ENCODE measurements at regions not wholly inside any gene's neighbourhood (a gene's known extent, or its start where the extent isn't known, plus 50 kb on each side); places are given as distances from the start of the nearest gene placed in this dataset.

GRCh38 chr6:98635191-98635590, 199.2 kb upstream of the POU3F2 start:
- WGBS = 79% methylated on average over 2 of the region's 2 CpGs
- intact Hi-C loops (cut with DNase I) = no loop called here
- ATAC-seq = no peak

GRCh38 chr6:98636941-98637340, 197.4 kb upstream of the POU3F2 start:
- no peak for ATAC-seq
- 3% methylated on average over 1 of the region's 1 CpG for WGBS
- intact Hi-C loops (cut with DNase I) = no loop called here

More at GRCh38 chr6:98635191-98635590, 199.2 kb upstream of the POU3F2 start:
- H3K4me1 ChIP-seq (ENCODE audit: control insufficient read depth, insufficient read depth, low read length) = no peaks in the 10 kb centered on the region
- H3K27me3 ChIP-seq (ENCODE audit: control insufficient read depth, insufficient read depth) = no peaks in the 10 kb centered on the region
- DNase-seq = no peak
- no peak overlapping the region for H3K4me3 ChIP-seq (ENCODE audit: low read length)
- no peaks in the 10 kb centered on the region for H3K9me3 ChIP-seq (ENCODE audit: control insufficient read depth, low read length)
- H3K27ac ChIP-seq (ENCODE audit: low read length) = no peak overlapping the region

GRCh38 chr6:98639089-98639635, 195.2 kb upstream of the POU3F2 start:
- intact Hi-C loops (cut with DNase I) = no loop called here
- Histone ChIP-seq H3K27me3 (ENCODE audit: control insufficient read depth, insufficient read depth) (no peaks in the 10 kb centered on the region), H3K4me1 (ENCODE audit: control insufficient read depth, insufficient read depth, low read length) (no peaks in the 10 kb centered on the region), H3K27ac (ENCODE audit: low read length) (no peak overlapping the region), H3K4me3 (ENCODE audit: low read length) (no peak overlapping the region), H3K9me3 (ENCODE audit: control insufficient read depth, low read length) (no peaks in the 10 kb centered on the region)
- DNase-seq (no peak), ATAC-seq (no peak)
- 81% methylated on average over 5 of the region's 5 CpGs for WGBS

More at GRCh38 chr6:98636941-98637340, 197.4 kb upstream of the POU3F2 start:
- DNase-seq = no peak
- no peaks in the 10 kb centered on the region for H3K4me1 ChIP-seq (ENCODE audit: control insufficient read depth, insufficient read depth, low read length)
- no peak overlapping the region for H3K4me3 ChIP-seq (ENCODE audit: low read length)
- no peak overlapping the region for H3K27ac ChIP-seq (ENCODE audit: low read length)
- no peaks in the 10 kb centered on the region for H3K9me3 ChIP-seq (ENCODE audit: control insufficient read depth, low read length)
- H3K27me3 ChIP-seq (ENCODE audit: control insufficient read depth, insufficient read depth) = no peaks in the 10 kb centered on the region

- no peak overlapping the region for H3K27ac ChIP-seq (ENCODE audit: low read length)
- WGBS = 80% methylated on average over 5 of the region's 5 CpGs
- H3K4me1 ChIP-seq (ENCODE audit: control insufficient read depth, insufficient read depth, low read length) = no peaks in the 10 kb centered on the region
- intact Hi-C loops (cut with DNase I) = no loop called here
- ATAC-seq = no peak
- H3K27me3 ChIP-seq (ENCODE audit: control insufficient read depth, insufficient read depth) = no peaks in the 10 kb centered on the region
- no peak for DNase-seq
- no peak overlapping the region for H3K4me3 ChIP-seq (ENCODE audit: low read length)
- H3K9me3 ChIP-seq (ENCODE audit: control insufficient read depth, low read length) = no peaks in the 10 kb centered on the region
These were observed 194.0 kb upstream of the POU3F2 start for GRCh38 chr6:98640366-98640765.

- H3K27ac ChIP-seq (ENCODE audit: low read length) = no peak overlapping the region
- intact Hi-C loops (cut with DNase I) = no loop called here
- no peak overlapping the region for H3K4me3 ChIP-seq (ENCODE audit: low read length)
- DNase-seq = no peak
- no peaks in the 10 kb centered on the region for H3K4me1 ChIP-seq (ENCODE audit: control insufficient read depth, insufficient read depth, low read length)
- no peaks in the 10 kb centered on the region for H3K9me3 ChIP-seq (ENCODE audit: control insufficient read depth, low read length)
- 32% methylated on average over 5 of the region's 5 CpGs for WGBS
- no peak for ATAC-seq
- H3K27me3 ChIP-seq (ENCODE audit: control insufficient read depth, insufficient read depth) = no peaks in the 10 kb centered on the region
These were observed 192.2 kb upstream of the POU3F2 start for GRCh38 chr6:98641949-98642719.

- intact Hi-C loops (cut with DNase I) = no loop called here
- no peaks in the 10 kb centered on the region for H3K4me1 ChIP-seq (ENCODE audit: control insufficient read depth, insufficient read depth, low read length)
- no peaks in the 10 kb centered on the region for H3K27me3 ChIP-seq (ENCODE audit: control insufficient read depth, insufficient read depth)
- H3K4me3 ChIP-seq (ENCODE audit: low read length) = no peak overlapping the region
- 64% methylated on average over 5 of the region's 5 CpGs for WGBS
- ATAC-seq = no peak
- no peaks in the 10 kb centered on the region for H3K9me3 ChIP-seq (ENCODE audit: control insufficient read depth, low read length)
- no peak for DNase-seq
- H3K27ac ChIP-seq (ENCODE audit: low read length) = no peak overlapping the region
These were observed 190.3 kb upstream of the POU3F2 start for GRCh38 chr6:98644063-98644462.

- intact Hi-C loops (cut with DNase I) = no loop called here
- Histone ChIP-seq H3K9me3 (ENCODE audit: control insufficient read depth, low read length) (no peaks in the 10 kb centered on the region), H3K27me3 (ENCODE audit: control insufficient read depth, insufficient read depth) (no peaks in the 10 kb centered on the region), H3K4me3 (ENCODE audit: low read length) (no peak overlapping the region), H3K4me1 (ENCODE audit: control insufficient read depth, insufficient read depth, low read length) (no peaks in the 10 kb centered on the region), H3K27ac (ENCODE audit: low read length) (no peak overlapping the region)
- 75% methylated on average over 7 of the region's 7 CpGs for WGBS
- DNase-seq (no peak), ATAC-seq (no peak)
These were observed 186.0 kb upstream of the POU3F2 start for GRCh38 chr6:98648211-98648914.

GRCh38 chr6:98650941-98651340, 183.4 kb upstream of the POU3F2 start:
- Histone ChIP-seq H3K27me3 (ENCODE audit: control insufficient read depth, insufficient read depth) (no peaks in the 10 kb centered on the region), H3K4me3 (ENCODE audit: low read length) (no peak overlapping the region), H3K4me1 (ENCODE audit: control insufficient read depth, insufficient read depth, low read length) (no peaks in the 10 kb centered on the region), H3K9me3 (ENCODE audit: control insufficient read depth, low read length) (no peaks in the 10 kb centered on the region), H3K27ac (ENCODE audit: low read length) (no peak overlapping the region)
- no peak for ATAC-seq
- intact Hi-C loops (cut with DNase I) = no loop called here
- no peak for DNase-seq
- 16% methylated on average over 3 of the region's 3 CpGs for WGBS

GRCh38 chr6:98653179-98653578, 181.2 kb upstream of the POU3F2 start:
- intact Hi-C loops (cut with DNase I) = no loop called here
- Histone ChIP-seq H3K27me3 (ENCODE audit: control insufficient read depth, insufficient read depth) (no peaks in the 10 kb centered on the region), H3K27ac (ENCODE audit: low read length) (no peak overlapping the region), H3K4me3 (ENCODE audit: low read length) (no peak overlapping the region), H3K4me1 (ENCODE audit: control insufficient read depth, insufficient read depth, low read length) (no peaks in the 10 kb centered on the region), H3K9me3 (ENCODE audit: control insufficient read depth, low read length) (no peaks in the 10 kb centered on the region)
- ATAC-seq (no peak), DNase-seq (no peak)
- 38% methylated on average over 2 of the region's 2 CpGs for WGBS

- no peak overlapping the region for H3K4me3 ChIP-seq (ENCODE audit: low read length)
- no peak for ATAC-seq
- intact Hi-C loops (cut with DNase I) = no loop called here
- WGBS = 46% methylated on average over 5 of the region's 5 CpGs
- DNase-seq = peak in 1 of 3 donors; percentile 28
- no peaks in the 10 kb centered on the region for H3K9me3 ChIP-seq (ENCODE audit: control insufficient read depth, low read length)
- H3K4me1 ChIP-seq (ENCODE audit: control insufficient read depth, insufficient read depth, low read length) = no peaks in the 10 kb centered on the region
- H3K27ac ChIP-seq (ENCODE audit: low read length) = no peak overlapping the region
- no peaks in the 10 kb centered on the region for H3K27me3 ChIP-seq (ENCODE audit: control insufficient read depth, insufficient read depth)
These were observed 176.6 kb upstream of the POU3F2 start for GRCh38 chr6:98657764-98658163.

- intact Hi-C loops (cut with DNase I) = no loop called here
- no peak for DNase-seq
- Histone ChIP-seq H3K27ac (ENCODE audit: low read length) (no peak overlapping the region), H3K9me3 (ENCODE audit: control insufficient read depth, low read length) (no peaks in the 10 kb centered on the region), H3K27me3 (ENCODE audit: control insufficient read depth, insufficient read depth) (no peaks in the 10 kb centered on the region), H3K4me1 (ENCODE audit: control insufficient read depth, insufficient read depth, low read length) (no peaks in the 10 kb centered on the region), H3K4me3 (ENCODE audit: low read length) (no peak overlapping the region)
- no peak for ATAC-seq
These were observed 165.0 kb upstream of the POU3F2 start for GRCh38 chr6:98669371-98669770.
